ENCODE measurements at regions not wholly inside any gene's neighbourhood (a gene's known extent, or its start where the extent isn't known, plus 50 kb on each side); places are given as distances from the start of the nearest gene placed in this dataset.

DNA sequence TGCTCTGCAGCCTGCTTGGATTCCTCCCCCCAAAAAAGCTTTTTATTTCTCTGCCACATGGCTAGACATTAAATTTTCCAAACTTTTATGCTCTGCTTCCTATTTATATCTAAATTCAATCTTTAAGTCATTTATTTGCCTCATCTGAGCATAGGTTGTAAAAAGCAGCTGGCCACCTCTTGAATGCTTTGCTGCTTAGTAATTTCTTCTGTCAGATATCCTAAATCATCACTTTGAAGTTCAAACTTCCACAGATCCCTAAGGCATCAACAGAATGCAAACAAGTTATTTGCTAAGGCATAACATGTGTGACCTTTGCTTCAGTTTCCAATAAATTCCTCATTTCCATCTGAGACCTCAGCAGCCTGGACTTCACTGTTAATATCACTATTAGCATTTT is 209.6 kb downstream of the FSCB start:
- no peak for DNase-seq (ENCODE audit: low read depth in 2 of 2)

DNA sequence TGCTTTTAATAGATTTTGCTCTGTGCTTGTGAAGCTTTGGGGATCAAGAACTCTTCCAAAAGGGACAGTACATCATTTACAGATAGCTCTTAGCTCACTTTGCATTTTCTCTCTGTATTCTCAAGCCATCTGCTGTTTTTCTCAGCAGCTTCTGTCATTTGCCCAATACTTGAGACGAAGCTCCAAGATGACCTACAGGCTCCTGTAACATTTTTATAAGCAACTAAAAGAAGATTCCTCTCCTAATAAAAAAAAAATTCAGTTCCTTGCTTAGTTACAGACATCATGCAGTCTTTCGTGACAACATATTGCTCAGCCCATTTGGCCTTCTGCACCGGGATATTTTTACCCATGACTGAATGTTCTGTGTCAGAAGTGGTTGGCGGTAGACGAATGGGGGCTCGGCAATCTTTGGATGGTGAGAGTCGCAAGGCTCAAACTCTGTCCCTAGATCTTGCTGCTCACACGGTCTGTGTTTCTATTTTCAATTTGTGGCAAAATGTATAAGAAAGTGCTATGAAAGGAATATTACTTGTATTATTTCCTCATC is 215.6 kb downstream of the FSCB start:
- DNase-seq (ENCODE audit: low read depth in 2 of 2): no peak

DNA sequence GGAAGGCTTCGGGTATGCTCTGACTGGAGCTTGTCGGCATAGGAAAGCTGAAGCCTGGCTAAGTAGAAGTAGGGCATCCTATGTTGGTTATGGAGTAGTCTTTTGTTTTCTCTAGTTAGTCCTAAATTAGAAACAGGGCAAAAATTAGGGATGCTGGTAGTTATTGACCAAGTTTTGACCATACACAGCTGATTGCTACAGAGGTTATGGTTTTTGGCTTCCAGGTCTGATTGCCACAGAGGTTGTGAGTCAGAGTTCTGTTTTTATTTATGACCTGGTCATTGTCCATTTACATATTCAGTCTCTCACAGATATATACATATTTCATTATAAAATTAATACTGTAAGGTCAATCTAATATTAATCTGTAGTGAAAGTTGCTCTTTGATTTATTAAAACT is 219.2 kb downstream of the FSCB start:
- DNase-seq (ENCODE audit: low read depth in 2 of 2): no peak

DNA sequence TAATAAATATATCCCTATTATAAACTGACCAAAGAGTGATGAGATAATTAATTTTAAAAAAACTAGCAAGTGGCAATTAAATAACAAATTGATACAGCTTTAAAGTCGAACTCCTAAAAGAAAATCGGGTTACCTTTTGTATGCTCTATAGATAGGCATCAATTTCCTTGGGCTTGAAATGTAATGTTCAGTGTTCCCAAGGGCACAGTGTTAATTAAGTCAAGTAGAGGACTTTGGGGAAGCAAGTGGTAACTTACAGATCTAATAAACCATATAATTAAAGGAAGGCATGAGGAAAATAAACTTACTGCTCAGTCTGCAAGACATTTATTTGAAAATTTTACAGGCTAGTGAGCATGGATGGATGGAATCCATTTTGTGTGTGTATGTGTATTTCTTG is 220.9 kb downstream of the FSCB start:
- DNase-seq (ENCODE audit: low read depth in 2 of 2): no peak

DNA sequence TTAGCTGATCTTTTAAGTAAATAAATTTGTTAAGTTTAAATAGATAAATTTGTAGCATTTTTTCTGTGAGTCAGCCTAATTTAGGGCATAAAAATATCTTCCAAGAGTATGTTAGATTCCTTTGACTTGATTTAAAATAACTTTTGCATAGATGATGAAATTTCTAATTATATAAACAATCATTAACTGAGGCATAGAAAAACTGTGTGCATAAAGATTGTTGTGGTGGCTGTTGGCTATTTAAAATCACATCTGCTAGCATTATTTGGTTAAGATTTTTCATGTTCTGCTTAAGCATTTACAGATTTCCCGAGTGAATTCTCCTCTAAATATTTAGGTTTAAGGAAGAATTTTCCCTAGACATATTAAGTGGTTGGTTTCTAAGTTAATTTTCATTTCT is 223.2 kb downstream of the FSCB start:
- DNase-seq (ENCODE audit: low read depth in 2 of 2): no peak

DNA sequence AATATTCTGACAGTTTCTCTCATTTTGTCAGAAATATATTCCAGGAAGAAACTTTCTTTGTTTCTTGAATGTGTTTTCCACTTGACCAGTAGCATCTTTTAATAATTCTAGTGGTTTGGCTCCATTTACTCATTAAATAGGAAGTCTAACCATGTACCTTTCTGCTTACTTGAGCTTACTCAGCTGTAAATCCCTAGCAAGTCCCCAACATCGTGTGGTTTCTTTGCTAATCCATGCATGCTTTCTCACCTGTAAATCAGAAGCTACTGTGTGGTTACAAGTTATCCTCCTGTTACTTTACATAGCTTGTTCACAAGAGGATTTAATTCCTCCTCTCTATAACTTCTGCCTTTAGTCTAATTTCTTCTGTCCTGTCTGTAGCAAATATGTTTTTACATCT is 227.7 kb downstream of the FSCB start:
- no peak for DNase-seq (ENCODE audit: low read depth in 2 of 2)

DNA sequence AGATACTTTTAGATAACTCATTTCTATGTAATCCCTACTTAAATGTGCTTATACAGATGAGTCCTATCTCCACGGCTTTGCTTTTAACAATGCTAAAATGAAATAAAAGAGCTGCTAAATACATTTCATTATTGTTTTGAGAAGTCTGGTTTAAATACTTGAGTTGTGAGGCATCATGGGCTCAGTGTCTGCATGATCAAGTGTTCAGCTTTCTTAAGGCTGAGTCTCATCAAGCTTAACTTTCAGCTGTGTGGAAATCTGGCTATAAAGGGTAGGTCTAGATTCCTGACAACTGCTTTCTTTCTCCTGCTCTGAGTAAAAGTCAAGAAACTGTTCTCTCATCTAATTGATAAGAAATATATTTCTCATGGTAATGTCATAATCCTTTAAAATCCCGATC is 235.4 kb downstream of the FSCB start:
- no peak for DNase-seq (ENCODE audit: low read depth in 2 of 2)

DNA sequence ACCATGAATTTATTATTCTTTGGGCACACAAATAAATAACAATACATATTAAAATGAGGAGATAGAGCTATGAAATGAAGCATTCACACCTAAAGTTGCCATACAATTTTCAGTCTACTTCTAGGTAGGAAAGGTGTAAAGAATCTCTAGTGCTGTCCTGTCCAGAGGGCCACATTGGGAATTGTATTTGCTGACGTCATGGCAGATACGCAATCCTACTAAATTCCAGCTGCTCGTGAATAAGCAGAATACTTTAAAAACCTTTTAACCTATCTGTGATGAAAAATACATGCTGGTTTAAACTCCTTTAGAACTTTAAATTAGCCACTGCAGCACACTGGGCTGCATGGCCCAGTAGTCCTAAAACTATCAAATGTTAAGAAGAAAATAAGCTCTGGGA is 236.1 kb downstream of the FSCB start:
- no peak for DNase-seq (ENCODE audit: low read depth in 2 of 2)

DNA sequence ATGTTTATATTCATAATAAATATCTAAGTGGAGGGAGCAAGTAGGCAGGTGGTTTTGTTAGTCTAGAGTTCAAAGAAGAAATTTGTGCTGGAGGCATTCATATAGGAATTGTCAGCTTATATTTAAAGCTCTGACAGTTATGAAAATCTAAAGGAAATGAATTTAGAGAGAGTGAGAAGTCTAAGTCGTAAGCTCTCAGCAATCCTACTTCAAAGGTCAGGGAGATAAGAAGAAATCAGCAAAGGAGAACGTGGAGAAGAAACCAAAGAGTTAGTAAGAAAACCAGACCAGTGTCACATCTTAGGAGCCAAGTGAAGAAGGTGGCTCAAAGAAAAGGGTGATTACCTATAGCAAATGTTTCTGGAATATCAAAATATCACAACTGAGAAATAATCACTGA is 241.8 kb downstream of the FSCB start:
- no peak for DNase-seq (ENCODE audit: low read depth in 2 of 2)

DNA sequence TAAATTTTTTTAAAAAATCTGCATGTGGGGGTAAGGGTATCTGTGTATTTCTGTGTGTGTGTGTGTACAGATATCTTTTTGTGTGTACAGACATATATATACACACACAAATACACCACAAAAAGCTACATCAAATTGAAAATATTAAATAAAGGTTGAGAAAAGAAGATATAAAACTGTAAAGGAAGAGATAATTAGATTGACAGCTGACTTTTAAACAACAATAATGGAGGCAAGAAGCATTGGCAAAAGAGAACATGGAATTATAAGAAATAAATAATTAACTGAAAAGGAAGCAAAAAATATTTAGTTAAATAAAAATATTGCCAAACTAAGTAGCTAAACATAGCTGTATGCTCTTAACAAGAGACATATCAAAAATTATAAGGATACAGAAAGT is 291.4 kb downstream of the FSCB start:
- DNase-seq (ENCODE audit: low read depth in 2 of 2): no peak

DNA sequence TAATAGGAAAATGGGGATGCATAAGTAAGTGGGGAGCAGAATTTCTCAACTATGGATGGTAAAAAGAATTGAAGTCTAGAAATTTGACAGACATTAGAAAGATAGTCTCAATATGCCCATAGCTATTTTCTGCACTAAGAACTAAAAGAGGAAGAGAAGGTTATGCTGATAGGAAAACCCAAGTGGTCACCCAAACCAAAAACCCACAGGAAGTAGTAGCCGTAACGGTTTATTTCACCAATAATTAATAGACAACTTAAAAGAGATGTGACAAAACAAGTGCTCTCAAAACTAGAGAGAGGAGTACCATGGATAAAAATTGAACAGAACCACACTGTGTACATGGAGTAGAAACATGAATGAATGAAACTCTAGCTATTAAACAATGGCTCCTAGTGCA is 295.4 kb downstream of the FSCB start:
- no peak for DNase-seq (ENCODE audit: low read depth in 2 of 2)

DNA sequence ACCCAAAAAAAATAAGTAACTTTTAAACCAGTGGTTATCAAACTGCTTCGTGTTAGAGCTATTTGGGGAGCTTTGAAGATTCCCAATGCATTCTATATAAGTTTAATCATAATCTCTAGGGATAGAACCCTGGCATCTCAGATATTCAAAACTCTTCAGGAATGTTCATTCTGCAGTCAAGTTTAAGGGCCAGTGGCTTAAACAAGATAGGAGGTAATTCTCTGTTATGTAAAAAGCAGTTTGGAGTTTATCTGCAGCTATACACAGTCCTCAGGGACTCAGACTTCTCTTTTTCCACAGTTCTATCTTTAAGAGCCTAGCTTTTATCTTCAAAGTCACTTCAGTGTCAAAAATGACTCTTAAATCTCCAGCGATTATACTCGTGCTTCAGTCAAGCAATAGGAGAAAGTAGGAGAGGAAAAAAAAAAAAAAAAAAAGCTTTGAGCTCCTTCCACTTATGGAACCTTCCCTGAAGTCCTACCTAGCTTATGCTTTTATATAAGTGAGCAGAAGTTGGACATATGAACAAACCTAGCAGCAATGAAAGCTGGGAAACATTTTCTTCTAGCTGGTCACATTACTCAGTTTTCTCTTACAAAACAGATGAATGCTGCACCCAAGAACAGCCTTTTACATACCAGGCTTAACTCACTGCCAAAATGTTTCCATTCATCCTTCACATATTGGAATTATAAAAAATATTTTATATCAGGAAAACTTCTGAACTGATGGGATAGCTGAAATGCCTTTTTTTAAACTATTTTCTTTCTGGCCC is 302.8 kb downstream of the FSCB start:
- DNase-seq (ENCODE audit: low read depth in 2 of 2): no peak

DNA sequence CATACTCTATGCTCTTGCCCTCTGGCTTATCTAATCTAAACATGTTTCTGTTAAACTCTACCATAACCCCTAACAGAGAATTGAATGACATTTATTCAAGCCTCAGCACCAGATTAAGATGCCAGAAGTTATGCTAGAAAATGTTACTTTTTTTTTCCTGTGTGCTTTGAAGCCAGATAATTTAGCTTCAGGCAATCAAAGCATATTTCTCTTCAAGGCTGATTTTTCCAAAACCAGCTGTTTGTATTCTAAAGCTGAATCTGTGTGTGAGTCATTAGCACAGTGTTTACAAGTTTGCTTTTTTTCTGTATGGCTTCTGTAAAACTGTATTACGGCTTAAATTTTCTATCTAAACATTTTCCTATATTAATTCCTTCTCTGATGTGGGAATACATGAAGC is 326.1 kb downstream of the FSCB start:
- no peak for DNase-seq (ENCODE audit: low read depth in 2 of 2)

DNA sequence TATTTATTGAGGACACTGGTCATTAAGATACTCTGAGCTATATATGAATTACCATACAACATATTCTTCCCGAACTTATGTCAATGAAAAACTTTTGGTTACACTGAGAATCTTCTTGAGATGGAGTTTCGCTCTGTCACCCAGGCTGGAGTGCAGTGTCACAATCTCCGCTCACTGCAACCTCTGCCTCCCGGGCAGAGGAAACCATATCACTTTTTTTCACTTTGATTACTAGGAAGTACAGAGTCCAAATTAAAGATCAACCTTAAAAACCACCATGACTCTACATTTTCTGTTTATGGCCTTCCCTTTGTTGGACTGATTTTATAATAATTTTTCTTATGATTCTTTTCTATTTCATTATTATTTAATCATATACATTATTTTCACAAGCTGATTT is 336.5 kb downstream of the FSCB start:
- no peak for DNase-seq (ENCODE audit: low read depth in 2 of 2)

DNA sequence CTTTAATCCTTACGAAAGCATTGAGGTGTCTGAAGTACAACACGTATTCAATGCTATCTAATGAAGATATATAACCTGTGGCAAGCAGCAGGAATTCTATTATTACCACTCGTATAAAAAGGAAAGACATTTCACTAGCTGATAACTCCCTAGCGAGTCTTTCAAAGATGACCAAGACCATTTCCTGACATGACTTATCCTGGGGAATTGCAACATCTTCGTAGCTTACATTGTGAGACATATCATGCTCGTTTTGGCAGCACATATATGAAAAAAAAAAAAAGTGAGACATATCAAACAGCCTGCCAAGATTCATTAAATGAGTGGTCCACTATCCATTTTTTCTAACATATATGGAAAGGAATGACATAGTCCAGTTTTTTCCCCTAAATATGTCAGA is 337.0 kb downstream of the FSCB start:
- no peak for DNase-seq (ENCODE audit: low read depth in 2 of 2)

DNA sequence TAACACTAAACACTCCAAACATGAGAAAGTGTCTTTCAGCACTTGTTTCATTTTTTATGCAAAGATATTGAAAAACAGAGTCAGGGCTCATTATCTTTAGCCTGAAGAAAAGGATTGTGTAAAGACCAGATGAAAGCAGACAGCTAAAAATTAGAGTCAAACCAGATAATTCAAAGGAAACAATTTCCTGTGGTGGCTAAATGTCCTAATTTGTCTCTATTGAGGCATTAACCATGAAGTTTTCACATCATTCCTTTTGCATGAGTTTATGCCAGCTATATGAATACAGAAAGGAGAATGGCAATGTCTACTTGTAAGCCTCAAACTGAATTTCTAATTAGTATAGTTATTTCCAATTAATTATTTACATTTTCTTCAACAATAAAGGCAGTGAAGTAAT is 338.5 kb downstream of the FSCB start:
- no peak for DNase-seq (ENCODE audit: low read depth in 2 of 2)

DNA sequence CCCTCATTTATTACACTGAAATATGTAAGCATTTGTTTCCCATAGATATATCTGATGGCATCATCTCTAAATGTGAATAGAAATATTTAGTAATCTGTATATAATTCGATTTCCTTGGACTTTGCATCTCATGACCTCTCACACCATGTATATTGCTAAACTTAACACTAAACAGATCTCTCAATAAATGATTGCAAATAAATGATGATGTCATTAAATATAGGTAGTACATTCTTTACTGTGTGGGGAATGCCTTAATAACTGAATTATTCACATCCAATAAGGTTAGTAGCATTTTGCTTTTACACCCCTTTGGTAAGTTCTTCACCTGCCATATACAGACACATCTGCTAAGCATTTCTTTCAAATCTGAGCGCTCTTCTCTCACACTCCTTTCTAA is 340.5 kb downstream of the FSCB start:
- DNase-seq (ENCODE audit: low read depth in 2 of 2): no peak

DNA sequence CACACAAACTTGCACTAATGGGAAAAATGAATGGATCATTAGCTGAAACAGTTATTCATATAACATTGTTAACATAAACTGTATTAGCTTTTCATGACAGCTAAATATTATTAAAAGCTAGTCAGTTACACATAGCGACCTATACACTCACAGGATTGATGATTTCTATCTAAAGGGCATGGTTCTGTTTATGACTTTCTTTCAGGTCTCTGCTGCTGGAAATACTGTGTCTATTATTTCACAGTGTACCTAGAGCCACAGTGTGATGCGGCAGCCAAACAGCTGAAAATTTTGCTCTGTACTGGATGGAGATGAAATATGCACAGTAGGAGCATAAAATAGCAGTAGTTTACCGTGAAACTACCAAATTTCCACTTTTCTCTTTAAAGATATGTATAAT is 341.1 kb downstream of the FSCB start:
- no peak for DNase-seq (ENCODE audit: low read depth in 2 of 2)

DNA sequence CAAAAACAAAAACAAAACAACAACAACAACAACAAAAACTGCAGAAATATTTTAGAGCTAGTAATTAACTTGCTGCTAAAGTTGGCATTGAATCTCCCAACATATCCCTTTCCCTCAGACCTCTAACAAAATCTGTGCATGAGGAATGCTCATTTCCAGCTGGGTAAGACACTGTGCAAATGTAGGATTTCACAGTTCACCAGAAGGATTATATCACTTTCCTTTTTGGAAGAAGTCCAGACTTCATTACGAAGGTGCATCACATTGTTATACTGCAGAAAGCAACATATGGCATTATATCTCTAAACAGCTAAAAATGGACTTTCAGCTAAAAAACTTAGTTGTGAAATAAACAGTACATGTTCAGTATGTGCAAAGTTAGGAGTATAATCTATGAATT is 341.8 kb downstream of the FSCB start:
- DNase-seq (ENCODE audit: low read depth in 2 of 2): no peak

DNA sequence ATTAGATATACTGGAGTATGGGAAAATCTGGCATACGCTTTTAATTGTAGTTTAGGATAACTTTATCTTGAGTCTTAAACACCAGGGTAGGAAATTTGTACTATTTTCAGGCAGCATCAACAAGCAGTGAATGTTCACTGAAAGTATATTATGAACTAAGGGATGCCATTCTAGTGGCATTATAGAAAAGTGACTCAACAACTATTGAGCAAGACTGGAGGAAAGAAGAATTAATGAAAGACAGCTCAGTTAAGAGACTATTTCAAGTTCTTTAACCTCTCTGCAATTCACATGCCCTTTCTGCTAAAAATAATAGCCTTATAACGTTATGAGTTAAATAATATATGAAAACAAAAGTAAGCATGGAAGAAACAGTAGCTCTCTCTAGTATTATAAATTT is 343.1 kb downstream of the FSCB start:
- DNase-seq (ENCODE audit: low read depth in 2 of 2): no peak

DNA sequence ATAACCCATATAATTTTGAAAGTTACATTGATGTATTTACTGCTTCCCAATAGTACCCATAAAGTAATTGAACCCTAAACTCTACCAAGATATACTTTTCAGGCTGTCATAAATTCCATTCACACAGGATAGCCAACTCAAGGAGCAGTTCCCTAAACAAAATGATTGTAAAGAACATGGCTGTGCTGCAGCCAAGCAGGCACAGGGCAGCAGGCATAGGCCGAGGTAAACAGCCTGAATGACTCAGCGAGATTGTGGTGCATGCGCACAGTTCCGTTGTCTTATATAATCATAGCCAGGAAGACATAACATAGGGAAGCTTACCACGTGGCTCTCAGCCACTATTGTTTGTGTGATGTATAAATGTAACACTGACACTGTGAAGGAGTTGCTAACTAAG is 344.9 kb downstream of the FSCB start:
- DNase-seq (ENCODE audit: low read depth in 2 of 2): no peak

DNA sequence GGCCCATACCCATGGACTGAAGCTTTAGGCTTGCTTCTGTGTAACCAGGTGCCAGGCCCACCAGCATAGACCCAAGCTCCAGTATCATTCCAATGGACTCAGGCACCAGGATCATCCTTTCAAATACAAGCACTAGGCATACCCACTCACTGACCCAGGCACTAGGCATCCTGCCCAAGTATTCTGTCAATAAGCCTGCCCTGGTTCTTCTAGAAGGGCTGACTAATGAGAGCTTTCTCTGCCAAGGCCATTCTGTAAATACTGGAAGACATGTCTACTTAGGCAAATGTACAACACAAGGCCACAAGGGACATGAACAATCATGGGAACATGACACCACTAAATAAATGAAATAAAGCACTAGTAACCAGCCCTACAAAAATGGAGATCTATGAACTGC is 352.2 kb downstream of the FSCB start:
- no peak for DNase-seq (ENCODE audit: low read depth in 2 of 2)

DNA sequence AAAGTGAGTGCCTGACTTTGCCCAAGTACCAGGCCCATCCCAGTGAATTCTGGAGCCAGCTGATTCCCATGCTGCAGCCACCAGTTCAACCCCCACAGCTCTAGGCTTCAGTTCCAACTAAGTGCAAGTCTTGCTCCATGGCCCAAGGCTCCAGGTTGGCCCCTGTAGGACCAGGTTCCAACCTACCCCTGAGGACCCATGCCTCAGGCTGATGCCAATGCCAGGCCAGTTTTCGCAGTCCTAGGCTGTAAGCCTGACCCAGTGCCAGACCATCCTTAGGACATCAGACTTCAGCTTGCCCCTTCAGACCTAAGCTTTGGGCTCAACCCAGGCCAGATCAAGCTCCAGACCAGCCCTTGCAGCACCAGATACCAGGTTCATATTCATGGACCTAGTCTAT is 352.6 kb downstream of the FSCB start:
- no peak for DNase-seq (ENCODE audit: low read depth in 2 of 2)

Data from activated CD4-positive, alpha-beta T cell treated with anti-CD3 and anti-CD28 coated beads for 24 hours (primary cell).